Head of caudate nucleus (tissue), 42 donors: ENCODE measurements at regions not wholly inside any gene's neighbourhood (a gene's known extent, or its start where the extent isn't known, plus 50 kb on each side); places are given as distances from the start of the nearest gene placed in this dataset.
A peak's percentile ranks its signal among the peaks of the same experiment; 100 is the strongest.
"Not testable (repeated sequence)": the region's sequence is repeated elsewhere in the genome, so short reads cannot be mapped to it uniquely, and the experiment has no call there.

Source experiments
- DNase-seq, 42 donors: peaks; one replicate each; pipeline versions ENCODE4 v3.0.0 to v3.0.0-alpha.2; 2020 to 2021; ENCODE audit warnings: mixed read lengths in 7 of 42
- intact Hi-C: fragments of 100-400 bp; cut with DNase I; formaldehyde crosslinking; loops from one replicate; pipeline ENCODE4 v1.15.0; 2022

GRCh38 chr5:112472614-112473013 is 53.5 kb upstream of the EPB41L4A start:
- intact Hi-C loops: no loop called here
- DNase-seq: no peak

- intact Hi-C loops: no loop called here
- no peak for DNase-seq
Observed at GRCh38 chr5:112473989-112474388, 54.9 kb upstream of the EPB41L4A start.

GRCh38 chr5:112475747-112476365 is 56.8 kb upstream of the EPB41L4A start:
- DNase-seq: peak in 9 of 42 donors; percentile 7 to 66 (median 33)
- intact Hi-C loops: no loop called here

- DNase-seq: peak in 1 of 42 donors; percentile 43
- intact Hi-C loops: no loop called here
Observed at GRCh38 chr5:112479418-112479817, 60.3 kb upstream of the EPB41L4A start.

GRCh38 chr5:112480501-112480900 is 61.4 kb upstream of the EPB41L4A start:
- intact Hi-C loops: no loop called here
- DNase-seq: no peak

GRCh38 chr5:112483704-112484103 is 64.6 kb upstream of the EPB41L4A start:
- DNase-seq: no peak
- intact Hi-C loops: no loop called here

- intact Hi-C loops: no loop called here
- no peak for DNase-seq
Observed at GRCh38 chr5:112485934-112486355, 66.9 kb upstream of the EPB41L4A start.

GRCh38 chr5:112491257-112491656 is 72.2 kb upstream of the EPB41L4A start:
- DNase-seq: no peak
- intact Hi-C loops: no loop called here

- intact Hi-C loops: no loop called here
- peak; percentile 19 to 88 (median 66) for DNase-seq
Observed at GRCh38 chr5:112492291-112492690, 73.2 kb upstream of the EPB41L4A start.

GRCh38 chr5:112503749-112504501 is 84.8 kb upstream of the EPB41L4A start:
- DNase-seq, intact Hi-C loops: not testable (repeated sequence)

GRCh38 chr5:112509097-112509496 is 90.0 kb upstream of the EPB41L4A start:
- DNase-seq, intact Hi-C loops: not testable (repeated sequence)

GRCh38 chr5:112511920-112512319 is 92.8 kb upstream of the EPB41L4A start:
- DNase-seq: no peak
- intact Hi-C loops: no loop called here

GRCh38 chr5:112512901-112513300 is 93.8 kb upstream of the EPB41L4A start:
- intact Hi-C loops: no loop called here
- DNase-seq: no peak

- intact Hi-C loops: no loop called here
- DNase-seq: no peak
Observed at GRCh38 chr5:112514111-112514510, 95.0 kb upstream of the EPB41L4A start.

GRCh38 chr5:112520474-112520873 is 101.4 kb upstream of the EPB41L4A start:
- intact Hi-C loops: not testable (repeated sequence)

GRCh38 chr5:112522891-112523673 is 104.0 kb upstream of the EPB41L4A start:
- intact Hi-C loops, DNase-seq: not testable (repeated sequence)

More at GRCh38 chr5:112520474-112520873, 101.4 kb upstream of the EPB41L4A start:
- DNase-seq: not testable (repeated sequence)

GRCh38 chr5:112523674-112524263 is 104.7 kb upstream of the EPB41L4A start:
- DNase-seq, intact Hi-C loops: not testable (repeated sequence)

GRCh38 chr5:112525217-112525616 is 106.1 kb upstream of the EPB41L4A start:
- intact Hi-C loops: no loop called here
- no peak for DNase-seq

- no peak for DNase-seq
- intact Hi-C loops: no loop called here
Observed at GRCh38 chr5:112528928-112529327, 109.9 kb upstream of the EPB41L4A start.
